PC-3 (cell line): ENCODE measurements at regions not wholly inside any gene's neighbourhood (a gene's known extent, or its start where the extent isn't known, plus 50 kb on each side); places are given as distances from the start of the nearest gene placed in this dataset.

Experiments used
- ATAC-seq: fragments of 200-7000 bp; cut with Tn5 transposase; 2 replicates; pipeline ENCODE4 v1.9.1; 2020; ENCODE audit warnings: mild to moderate bottlenecking, moderate library complexity
- BruUV-seq: library from RNA; stranded (reverse); fragments of 400-500 nt; replicated peaks from 2 replicates; lab custom pipeline; 2021; lab: Mats Ljungman, UMichigan
- CTCF ChIA-PET: fragments of 300-600 bp; sonication (Branson Sonifier 250); formaldehyde crosslinking; loops from one replicate; lab custom pipeline; 2022; ENCODE audit warnings: antibody characterized with exemption; lab: Charles Lee
- POLR2A ChIA-PET: fragments of 300-600 bp; sonication (Branson Sonifier 250); formaldehyde crosslinking; loops from one replicate; lab custom pipeline; 2022; ENCODE audit warnings: antibody characterized with exemption; ENCODE audit not compliant: unreplicated experiment; lab: Charles Lee
- DNase-seq: peaks from one replicate; pipeline ENCODE4 v3.0.0-alpha.2; 2015
- H2AFZ ChIP-seq: fragments of 300-600 bp; sonication (generic); 2 replicates; pipeline ENCODE4 v1.6.0; 2016; ENCODE audit warnings: antibody characterized with exemption, low read length
- H3F3A ChIP-seq: fragments of 300-600 bp; sonication (generic); one replicate; pipeline ENCODE4 v1.6.0; 2017; ENCODE audit warnings: antibody characterized with exemption, low read length, control low read depth, mild to moderate bottlenecking; ENCODE audit not compliant: unreplicated experiment
- H3K27ac ChIP-seq: fragments of 300-600 bp; sonication (generic); 2 replicates; pipeline ENCODE4 v1.5.1; 2016; ENCODE audit warnings: mild to moderate bottlenecking, low read length
- H3K27me3 ChIP-seq: fragments of 300-600 bp; sonication (generic); 2 replicates; pipeline ENCODE4 v1.6.1; 2016; ENCODE audit warnings: low read length, mixed read lengths
- H3K36me3 ChIP-seq: fragments of 300-600 bp; sonication (generic); 2 replicates; pipeline ENCODE4 v1.6.1; 2016; ENCODE audit warnings: low read depth, mixed run types, low read length, mixed read lengths
- H3K4me1 ChIP-seq: fragments of 300-600 bp; sonication (generic); 2 replicates; pipeline ENCODE4 v1.5.1; 2016; ENCODE audit warnings: low read length; ENCODE audit not compliant: insufficient read depth
- H3K4me2 ChIP-seq: fragments of 300-600 bp; sonication (generic); 2 replicates; pipeline ENCODE4 v1.6.0; 2016; ENCODE audit warnings: low read length
- H3K4me3 ChIP-seq: fragments of 300-600 bp; sonication (generic); 2 replicates; pipeline ENCODE4 v1.5.1; 2016; ENCODE audit warnings: mild to moderate bottlenecking, low read length, mixed read lengths
- H3K79me2 ChIP-seq: fragments of 300-600 bp; sonication (generic); 2 replicates; pipeline ENCODE4 v1.6.1; 2017; ENCODE audit warnings: low read length, mixed read lengths
- H3K9ac ChIP-seq: fragments of 300-600 bp; sonication (generic); 2 replicates; pipeline ENCODE4 v1.6.0; 2016; ENCODE audit warnings: mild to moderate bottlenecking, low read length
- H3K9me2 ChIP-seq: fragments of 300-600 bp; sonication (generic); replicated peaks from 2 replicates; pipeline ENCODE4 v1.6.1; 2016; ENCODE audit warnings: mixed run types, low read length, mixed read lengths
- H3K9me3 ChIP-seq: fragments of 300-600 bp; sonication (generic); 2 replicates; pipeline ENCODE4 v1.6.1; 2016; ENCODE audit warnings: low read length, mixed read lengths
- H4K20me1 ChIP-seq: fragments of 300-600 bp; sonication (generic); 2 replicates; pipeline ENCODE4 v1.6.1; 2016; ENCODE audit warnings: low read length, mixed read lengths
- EZH2 ChIP-seq: fragments of 300-600 bp; sonication (generic); IDR thresholded peaks from one replicate; pipeline ENCODE4 v1.6.1; 2017; ENCODE audit warnings: antibody characterized with exemption, mild to moderate bottlenecking, low read length; ENCODE audit not compliant: unreplicated experiment
- EZH2phosphoT487 ChIP-seq: fragments of 300-600 bp; sonication (generic); IDR thresholded peaks from 2 replicates; pipeline ENCODE4 v1.6.1; 2018; ENCODE audit warnings: mild to moderate bottlenecking, antibody characterized with exemption, low read length, borderline replicate concordance
- intact Hi-C: fragments of 100-400 bp; cut with micrococcal nuclease; formaldehyde crosslinking; loops from 2 replicates; pipeline ENCODE4 v1.9.0; 2023
- TF ChIP-seq, protein P1 (sequence below): fragments of 300-600 bp; sonication (generic); conservative IDR thresholded peaks from 2 replicates; pipeline ENCODE4 v1.5.1; 2017; ENCODE audit warnings: antibody characterized with exemption, low read depth, mild to moderate bottlenecking, low read length

DNA sequence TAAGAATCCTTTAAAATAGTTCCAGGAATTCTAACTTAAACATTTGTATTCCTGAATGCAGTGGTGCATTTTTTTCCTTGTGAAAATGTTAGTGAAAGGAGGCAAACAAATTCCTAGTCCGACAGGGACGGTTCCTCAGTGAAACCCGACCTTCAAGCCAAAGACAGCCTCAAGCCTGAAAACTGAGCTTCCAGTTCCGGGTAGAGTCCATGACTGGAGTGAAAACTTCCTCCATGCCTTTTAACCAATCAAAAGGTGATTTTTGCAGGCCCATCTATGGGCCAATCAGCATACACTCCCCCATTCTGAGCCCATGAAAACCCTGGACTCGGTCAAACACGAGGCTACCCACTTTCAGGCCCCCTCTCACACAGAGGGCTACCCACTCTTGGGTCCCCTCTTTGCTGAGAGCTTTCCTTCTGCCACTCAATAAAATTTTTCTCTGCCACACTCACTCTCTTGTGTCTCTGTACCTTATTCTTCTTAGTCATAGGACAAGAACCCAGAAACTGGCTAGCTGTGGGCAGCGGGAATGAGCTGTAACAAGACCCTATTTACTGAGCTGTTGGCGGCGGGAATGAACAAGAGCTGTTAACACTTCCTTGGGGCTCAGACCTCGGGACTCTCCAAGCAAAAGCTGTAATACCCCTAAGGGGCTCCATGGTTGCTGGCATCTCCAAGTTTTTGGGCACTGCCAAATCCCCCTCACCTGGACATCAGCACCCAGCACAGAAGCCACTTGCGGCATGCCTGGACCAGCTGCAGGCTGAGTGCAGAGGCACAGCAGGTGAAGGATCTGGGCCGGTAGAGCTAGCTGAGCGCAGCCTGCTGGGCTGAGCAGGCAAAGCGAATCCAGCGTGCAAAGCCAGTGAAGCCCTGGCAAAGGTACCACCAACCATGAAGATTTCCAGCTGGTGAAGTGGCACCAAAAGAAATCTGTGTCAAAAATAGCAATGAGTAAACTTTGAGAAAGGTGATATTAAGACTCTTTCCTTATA, 598.8 kb downstream of the MCTP2 start:
- TF ChIP-seq, protein P1, sequence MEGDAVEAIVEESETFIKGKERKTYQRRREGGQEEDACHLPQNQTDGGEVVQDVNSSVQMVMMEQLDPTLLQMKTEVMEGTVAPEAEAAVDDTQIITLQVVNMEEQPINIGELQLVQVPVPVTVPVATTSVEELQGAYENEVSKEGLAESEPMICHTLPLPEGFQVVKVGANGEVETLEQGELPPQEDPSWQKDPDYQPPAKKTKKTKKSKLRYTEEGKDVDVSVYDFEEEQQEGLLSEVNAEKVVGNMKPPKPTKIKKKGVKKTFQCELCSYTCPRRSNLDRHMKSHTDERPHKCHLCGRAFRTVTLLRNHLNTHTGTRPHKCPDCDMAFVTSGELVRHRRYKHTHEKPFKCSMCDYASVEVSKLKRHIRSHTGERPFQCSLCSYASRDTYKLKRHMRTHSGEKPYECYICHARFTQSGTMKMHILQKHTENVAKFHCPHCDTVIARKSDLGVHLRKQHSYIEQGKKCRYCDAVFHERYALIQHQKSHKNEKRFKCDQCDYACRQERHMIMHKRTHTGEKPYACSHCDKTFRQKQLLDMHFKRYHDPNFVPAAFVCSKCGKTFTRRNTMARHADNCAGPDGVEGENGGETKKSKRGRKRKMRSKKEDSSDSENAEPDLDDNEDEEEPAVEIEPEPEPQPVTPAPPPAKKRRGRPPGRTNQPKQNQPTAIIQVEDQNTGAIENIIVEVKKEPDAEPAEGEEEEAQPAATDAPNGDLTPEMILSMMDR: no peak
- TF ChIP-seq EZH2 (no peak), EZH2phosphoT487 (no peak)
- DNase-seq (no peak), ATAC-seq (no peak)
- no peaks in the 10 kb centered on the region for H4K20me1 ChIP-seq
- ChIA-PET POLR2A (no interaction called here), CTCF (no interaction called here)
- intact Hi-C loops: no loop called here
- no peaks in the 10 kb centered on the region for H3K9me3 ChIP-seq
- BruUV-seq: no TSS peak
- H3K36me3 ChIP-seq: no peaks in the 10 kb centered on the region
- no peaks in the 10 kb centered on the region for H3K9me2 ChIP-seq
- no peak overlapping the region for H3K27ac ChIP-seq
- no peaks in the 10 kb centered on the region for H3K4me1 ChIP-seq
- no peak overlapping the region for H3K4me2 ChIP-seq
- no peak overlapping the region for H3K9ac ChIP-seq
- no peak overlapping the region for H2AFZ ChIP-seq
- no peak overlapping the region for H3K4me3 ChIP-seq
- no peaks in the 10 kb centered on the region; the same call in 1 of the 2 replicates for H3K27me3 ChIP-seq
- H3K79me2 ChIP-seq: no peaks in the 10 kb centered on the region
- no peaks in the 10 kb centered on the region for H3F3A ChIP-seq

DNA sequence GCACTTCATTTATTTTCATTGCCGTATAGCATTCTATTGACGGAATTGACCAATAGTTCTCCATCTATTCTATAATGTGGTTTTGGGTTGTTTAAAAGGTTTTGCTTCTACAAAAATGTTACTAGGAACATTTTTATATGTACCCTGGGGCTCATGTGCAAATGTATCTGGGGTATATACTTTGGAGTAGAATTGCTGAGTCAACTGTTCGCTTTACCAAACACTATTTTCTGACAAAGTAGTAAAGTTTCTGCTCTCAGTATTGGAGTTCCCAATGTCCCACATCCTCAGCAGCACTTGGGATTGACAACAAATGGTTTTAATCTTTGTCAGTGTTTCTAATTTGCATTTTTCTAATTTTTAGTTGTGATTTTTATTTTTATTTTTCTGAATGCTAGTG, 602.6 kb downstream of the MCTP2 start:
- intact Hi-C loops: no loop called here
- no peak overlapping the region for H3K4me2 ChIP-seq
- ChIA-PET CTCF (no interaction called here), POLR2A (no interaction called here)
- DNase-seq (no peak), ATAC-seq (no peak)
- BruUV-seq: no TSS peak
- no peaks in the 10 kb centered on the region for H3K4me1 ChIP-seq
- no peak overlapping the region for H2AFZ ChIP-seq
- H3K4me3 ChIP-seq: no peak overlapping the region
- no peaks in the 10 kb centered on the region for H3K36me3 ChIP-seq
- no peaks in the 10 kb centered on the region for H3F3A ChIP-seq
- no peaks in the 10 kb centered on the region for H3K9me3 ChIP-seq
- TF ChIP-seq EZH2: no peak
- no peak for TF ChIP-seq EZH2phosphoT487
- TF ChIP-seq, protein P1: no peak
- no peaks in the 10 kb centered on the region for H4K20me1 ChIP-seq
- H3K27ac ChIP-seq: no peak overlapping the region
- no peaks in the 10 kb centered on the region for H3K9me2 ChIP-seq
- H3K27me3 ChIP-seq: no peaks in the 10 kb centered on the region
- no peak overlapping the region for H3K9ac ChIP-seq
- H3K79me2 ChIP-seq: no peaks in the 10 kb centered on the region

DNA sequence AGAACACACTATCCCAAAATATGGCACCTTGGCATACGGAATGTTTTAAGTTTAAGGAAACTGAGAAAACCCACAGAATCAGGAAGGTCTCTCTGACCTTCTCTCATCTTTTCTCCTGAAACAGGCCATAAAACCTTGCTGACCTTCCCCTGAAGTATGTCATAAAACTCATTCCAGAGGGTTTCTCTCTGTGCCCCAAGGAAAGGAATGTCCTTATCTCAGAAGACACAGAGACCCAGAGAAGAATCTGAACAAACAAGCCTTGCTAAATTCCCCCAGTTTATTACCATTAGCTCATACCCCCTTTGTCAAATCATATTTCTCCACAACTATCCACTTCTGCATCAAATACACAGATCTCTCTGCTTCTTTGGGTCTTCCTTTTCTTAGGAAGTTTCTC, 603.1 kb downstream of the MCTP2 start:
- H3K4me1 ChIP-seq: no peaks in the 10 kb centered on the region
- TF ChIP-seq, protein P1: no peak
- TF ChIP-seq EZH2 (no peak), EZH2phosphoT487 (no peak)
- H3K9me2 ChIP-seq: no peaks in the 10 kb centered on the region
- CTCF ChIA-PET: no interaction called here
- no peak overlapping the region for H2AFZ ChIP-seq
- no peaks in the 10 kb centered on the region for H3K36me3 ChIP-seq
- intact Hi-C loops: no loop called here
- H3K4me2 ChIP-seq: no peak overlapping the region
- no peak overlapping the region for H3K27ac ChIP-seq
- no peaks in the 10 kb centered on the region for H4K20me1 ChIP-seq
- DNase-seq (no peak), ATAC-seq (no peak)
- H3K9me3 ChIP-seq: no peaks in the 10 kb centered on the region
- no peaks in the 10 kb centered on the region for H3K79me2 ChIP-seq
- POLR2A ChIA-PET: no interaction called here
- H3K9ac ChIP-seq: no peak overlapping the region
- H3F3A ChIP-seq: no peaks in the 10 kb centered on the region
- no TSS peak for BruUV-seq
- no peaks in the 10 kb centered on the region for H3K27me3 ChIP-seq
- H3K4me3 ChIP-seq: no peak overlapping the region
